GM19035 (cell line): ENCODE measurements at regions not wholly inside any gene's neighbourhood (a gene's known extent, or its start where the extent isn't known, plus 50 kb on each side); places are given as distances from the start of the nearest gene placed in this dataset.
"Not testable (repeated sequence)": the region's sequence is repeated elsewhere in the genome, so short reads cannot be mapped to it uniquely, and the experiment has no call there.

Source experiments
- ATAC-seq: cut with Tn5 transposase; IDR thresholded peaks from one replicate; pipeline ENCODE4 v1.9.1; 2021; ENCODE audit not compliant: unreplicated experiment

DNA sequence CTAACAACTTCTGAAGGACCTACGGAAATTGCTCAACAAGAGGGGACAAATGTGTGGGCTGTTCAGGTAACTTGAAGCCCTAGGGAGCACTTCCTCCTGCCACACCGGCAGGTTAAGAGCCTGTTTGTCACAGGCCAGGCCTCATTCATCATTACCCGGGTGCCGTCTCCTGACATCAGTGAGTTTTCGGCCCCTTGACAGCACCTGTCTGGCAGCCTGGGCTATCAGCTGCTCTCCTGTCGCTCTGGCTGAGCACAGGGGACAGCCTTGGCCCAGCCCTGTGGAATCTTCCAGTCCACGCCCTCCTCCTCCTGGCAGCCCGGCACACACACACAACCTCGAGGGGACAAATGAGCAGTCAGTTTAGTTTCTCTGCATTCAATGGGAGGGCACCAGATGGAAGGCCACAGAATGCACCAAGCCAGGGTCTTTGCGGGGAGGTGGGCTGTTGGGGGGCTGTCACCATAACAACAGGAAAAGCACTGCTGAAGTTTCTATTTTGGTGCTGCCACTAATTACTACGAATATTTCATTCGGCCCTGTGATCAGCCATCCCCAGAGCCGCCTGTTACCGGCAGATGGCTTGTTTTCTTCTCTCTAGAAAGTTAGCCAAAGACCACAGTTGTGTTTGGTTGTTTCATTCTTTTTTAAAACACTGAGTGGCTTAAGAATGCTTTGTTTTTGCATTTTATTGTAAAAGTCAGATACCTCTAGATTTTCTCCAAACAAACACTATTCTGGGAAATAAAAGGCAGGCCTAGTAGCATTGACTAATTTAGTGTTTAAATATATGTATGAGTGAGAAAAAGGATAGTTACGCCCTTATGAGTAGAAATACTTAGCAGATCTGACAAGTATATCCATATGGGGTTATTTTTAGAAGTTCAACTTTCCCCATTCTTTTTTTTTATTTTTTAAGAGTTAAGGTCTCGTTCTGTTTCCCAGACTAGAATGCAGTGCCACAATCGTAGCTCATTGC, 189.9 kb upstream of the NDUFV2 start:
- ATAC-seq: no peak

- not testable (repeated sequence) for ATAC-seq
Measured at GRCh38 chr18:8913606-8914403, 188.7 kb upstream of the NDUFV2 start.

GRCh38 chr18:8914404-8915264, 187.9 kb upstream of the NDUFV2 start:
- not testable (repeated sequence) for ATAC-seq

GRCh38 chr18:8920856-8921787, 181.4 kb upstream of the NDUFV2 start:
- not testable (repeated sequence) for ATAC-seq

DNA sequence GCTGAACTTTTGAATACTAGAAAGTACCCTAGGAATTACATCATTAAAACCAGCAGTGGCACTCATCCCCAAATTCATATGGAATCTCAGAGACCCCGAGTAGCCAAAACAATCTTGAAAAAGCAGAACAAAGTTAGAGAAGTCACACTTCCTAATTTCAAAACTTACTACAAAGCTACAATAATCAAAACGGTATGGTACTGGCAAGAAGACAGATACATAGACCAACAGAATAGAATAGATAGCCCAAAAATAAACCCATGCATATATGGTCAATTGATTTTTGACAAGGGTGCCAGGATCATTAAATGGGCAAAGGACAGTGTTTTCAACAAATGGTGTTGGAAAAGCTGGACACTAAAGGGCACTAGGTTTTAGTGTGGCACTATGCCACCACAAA, 176.0 kb upstream of the NDUFV2 start:
- no peak for ATAC-seq

DNA sequence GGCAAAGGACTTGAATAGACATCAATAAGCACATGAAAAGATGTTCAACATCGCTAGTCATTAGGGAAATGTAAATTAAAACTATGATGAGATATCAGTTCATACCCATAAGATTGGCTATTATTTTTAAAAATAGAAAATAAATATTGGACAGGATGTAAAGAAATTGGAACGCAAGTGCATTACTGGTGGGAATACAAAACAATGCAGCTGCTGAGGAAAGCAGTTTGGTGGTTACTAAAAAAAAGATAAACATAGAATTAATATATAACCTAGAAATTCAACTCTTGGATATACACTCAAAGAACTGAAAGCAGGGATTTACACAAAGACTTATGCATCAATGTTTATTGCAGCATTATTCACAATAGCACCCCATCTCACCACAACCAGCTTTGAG, 174.5 kb upstream of the NDUFV2 start:
- ATAC-seq: no peak

GRCh38 chr18:8928847-8929780, 173.4 kb upstream of the NDUFV2 start:
- ATAC-seq: no peak

GRCh38 chr18:8930990-8931616, 171.4 kb upstream of the NDUFV2 start:
- ATAC-seq: no peak

DNA sequence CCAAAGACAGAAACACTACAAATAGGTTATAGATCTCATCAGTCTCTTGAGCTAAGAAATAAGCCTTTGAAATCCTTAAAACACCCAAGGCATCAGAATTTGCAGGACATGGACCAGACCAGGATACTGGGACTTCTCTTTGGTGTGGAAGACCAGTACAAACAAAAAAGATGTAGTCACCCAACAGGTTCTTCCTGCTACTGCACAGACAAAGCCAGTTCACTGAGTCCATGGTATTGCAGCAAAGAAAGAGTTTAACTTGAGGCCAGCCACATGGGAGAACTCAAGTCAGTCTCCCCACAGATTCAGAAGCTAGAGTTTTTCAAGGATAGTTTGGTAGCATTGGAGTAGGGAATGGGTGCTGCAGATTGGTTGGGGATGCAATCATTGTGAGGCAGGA, 169.6 kb upstream of the NDUFV2 start:
- no peak for ATAC-seq

GRCh38 chr18:8933714-8934284, 168.7 kb upstream of the NDUFV2 start:
- ATAC-seq: no peak

DNA sequence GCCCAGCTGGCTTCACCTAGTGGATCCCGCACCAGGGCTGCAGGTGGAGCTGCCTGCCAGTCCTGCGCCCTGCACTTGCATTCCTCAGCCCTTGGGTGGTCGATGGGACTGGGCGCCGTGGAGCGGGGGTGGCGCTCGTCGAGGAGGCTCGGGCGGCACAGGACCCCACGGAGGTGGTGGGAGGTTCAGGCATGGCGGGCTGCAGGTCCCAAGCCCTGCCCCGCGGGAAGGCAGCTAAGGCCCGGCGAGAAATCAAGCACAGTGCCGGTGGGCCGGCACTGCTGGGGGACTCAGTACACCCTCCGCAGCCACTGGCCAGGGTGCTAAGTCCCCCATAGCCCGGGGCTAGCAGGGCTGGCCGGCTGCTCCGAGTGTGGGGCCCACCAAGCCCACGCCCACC, 167.2 kb upstream of the NDUFV2 start:
- not testable (repeated sequence) for ATAC-seq

- ATAC-seq: no peak
Measured at GRCh38 chr18:8936619-8937018, 165.9 kb upstream of the NDUFV2 start.

DNA sequence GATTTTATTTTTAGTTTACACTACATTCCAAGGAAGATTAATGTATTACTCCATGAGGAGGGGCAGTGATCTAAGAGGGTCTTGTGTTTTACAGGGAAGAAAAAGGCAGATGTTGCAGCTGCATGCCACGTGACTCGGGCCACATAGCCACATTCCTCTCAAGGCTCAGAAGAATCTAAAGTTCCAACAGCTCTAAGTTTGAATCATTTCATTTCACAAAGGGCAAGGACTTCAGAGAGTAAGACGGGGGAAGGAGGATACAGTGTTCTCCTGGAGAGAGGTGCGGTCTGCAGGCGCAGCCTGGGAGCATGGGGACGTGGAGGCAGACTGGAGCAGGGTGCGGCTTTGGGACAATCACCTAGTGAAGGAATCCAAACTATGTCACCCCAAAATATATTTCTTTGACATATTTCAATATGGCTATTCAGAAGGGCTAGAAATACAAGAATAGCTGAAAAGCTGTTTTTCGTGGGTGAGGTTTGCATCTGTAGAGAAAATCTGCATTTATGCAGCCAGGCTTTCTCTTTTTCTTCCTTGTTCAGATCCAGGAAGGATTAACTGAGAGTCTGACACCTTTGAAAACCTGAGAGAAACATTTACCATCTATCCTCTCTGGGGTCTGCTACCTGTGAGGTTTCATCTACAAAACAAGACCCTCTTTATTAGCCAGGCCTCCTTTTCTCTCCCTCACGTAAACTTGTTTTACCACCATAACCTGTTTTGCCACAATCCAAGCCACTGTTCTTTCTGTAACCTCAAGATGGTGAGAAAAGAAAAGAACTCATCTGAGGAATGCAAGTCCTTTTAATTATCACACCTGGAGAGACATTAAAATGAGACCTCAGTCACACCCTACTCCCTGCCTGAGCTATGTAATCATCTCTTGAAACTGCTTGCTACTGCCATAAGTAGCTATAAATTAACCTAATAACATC, 165.1 kb upstream of the NDUFV2 start:
- no peak for ATAC-seq

GRCh38 chr18:8938817-8939216, 163.7 kb upstream of the NDUFV2 start:
- no peak for ATAC-seq

- no peak for ATAC-seq
Measured at GRCh38 chr18:8942021-8942908, 160.2 kb upstream of the NDUFV2 start.
